ENCODE measurements at regions not wholly inside any gene's neighbourhood (a gene's known extent, or its start where the extent isn't known, plus 50 kb on each side); places are given as distances from the start of the nearest gene placed in this dataset.
A peak's percentile ranks its signal among the peaks of the same experiment; 100 is the strongest.
"Not testable (repeated sequence)": the region's sequence is repeated elsewhere in the genome, so short reads cannot be mapped to it uniquely, and the experiment has no call there.

- DNase-seq: no peak
These were observed 935.3 kb upstream of the KLHL29 start for GRCh38 chr2:22449696-22450095.

GRCh38 chr2:22450831-22451230 lies 934.1 kb upstream of the KLHL29 start:
- DNase-seq: peak; percentile 1 to 31

GRCh38 chr2:22454826-22455485 lies 930.0 kb upstream of the KLHL29 start:
- no peak for DNase-seq

GRCh38 chr2:22458440-22458839 lies 926.5 kb upstream of the KLHL29 start:
- no peak for DNase-seq

- not testable (repeated sequence) for DNase-seq
These were observed 909.9 kb upstream of the KLHL29 start for GRCh38 chr2:22475103-22475502.

GRCh38 chr2:22478329-22478728 lies 906.6 kb upstream of the KLHL29 start:
- no peak for DNase-seq

- DNase-seq: no peak
These were observed 903.3 kb upstream of the KLHL29 start for GRCh38 chr2:22481486-22482259.

- DNase-seq: no peak
These were observed 901.9 kb upstream of the KLHL29 start for GRCh38 chr2:22483036-22483435.

- no peak for DNase-seq
These were observed 899.5 kb upstream of the KLHL29 start for GRCh38 chr2:22485486-22485885.

- no peak for DNase-seq
These were observed 898.6 kb upstream of the KLHL29 start for GRCh38 chr2:22486343-22486742.

GRCh38 chr2:22487036-22487435 lies 897.9 kb upstream of the KLHL29 start:
- DNase-seq: no peak

- no peak for DNase-seq
These were observed 897.4 kb upstream of the KLHL29 start for GRCh38 chr2:22487541-22487940.

GRCh38 chr2:22491442-22491841 lies 893.5 kb upstream of the KLHL29 start:
- DNase-seq: no peak

GRCh38 chr2:22494156-22494555 lies 890.8 kb upstream of the KLHL29 start:
- DNase-seq: no peak

- no peak for DNase-seq
These were observed 887.9 kb upstream of the KLHL29 start for GRCh38 chr2:22497064-22497463.

GRCh38 chr2:22497789-22498188 lies 887.2 kb upstream of the KLHL29 start:
- DNase-seq: no peak

GRCh38 chr2:22499082-22499839 lies 885.7 kb upstream of the KLHL29 start:
- no peak for DNase-seq

- DNase-seq: no peak
These were observed 884.4 kb upstream of the KLHL29 start for GRCh38 chr2:22500555-22500935.

- DNase-seq: no peak
These were observed 883.1 kb upstream of the KLHL29 start for GRCh38 chr2:22501851-22502250.

GRCh38 chr2:22513563-22513962 lies 871.4 kb upstream of the KLHL29 start:
- DNase-seq: no peak

GRCh38 chr2:22517141-22517540 lies 867.8 kb upstream of the KLHL29 start:
- no peak for DNase-seq

- DNase-seq: no peak
These were observed 866.3 kb upstream of the KLHL29 start for GRCh38 chr2:22518641-22519040.

GRCh38 chr2:22520369-22521288 lies 864.4 kb upstream of the KLHL29 start:
- DNase-seq: no peak
